ENCODE measurements at regions not wholly inside any gene's neighbourhood (a gene's known extent, or its start where the extent isn't known, plus 50 kb on each side); places are given as distances from the start of the nearest gene placed in this dataset.

- DNase-seq (ENCODE audit: low read depth in 2 of 2): no peak
These were observed 168.0 kb downstream of the LINC00237 start for GRCh38 chr20:20938131-20938530.

- no peak for DNase-seq (ENCODE audit: low read depth in 2 of 2)
These were observed 172.8 kb downstream of the LINC00237 start for GRCh38 chr20:20933142-20933958.

GRCh38 chr20:20932156-20932555 lies 174.0 kb downstream of the LINC00237 start:
- DNase-seq (ENCODE audit: low read depth in 2 of 2): no peak

- DNase-seq (ENCODE audit: low read depth in 2 of 2): no peak
These were observed 174.5 kb downstream of the LINC00237 start for GRCh38 chr20:20931632-20932031.

- DNase-seq (ENCODE audit: low read depth in 2 of 2): no peak
These were observed 175.1 kb downstream of the LINC00237 start for GRCh38 chr20:20931024-20931423.

- DNase-seq (ENCODE audit: low read depth in 2 of 2): no peak
These were observed 175.7 kb downstream of the LINC00237 start for GRCh38 chr20:20930500-20930899.

GRCh38 chr20:20929341-20929740 lies 176.8 kb downstream of the LINC00237 start:
- no peak for DNase-seq (ENCODE audit: low read depth in 2 of 2)

- no peak for DNase-seq (ENCODE audit: low read depth in 2 of 2)
These were observed 179.8 kb downstream of the LINC00237 start for GRCh38 chr20:20926222-20926905.

- no peak for DNase-seq (ENCODE audit: low read depth in 2 of 2)
These were observed 185.7 kb downstream of the LINC00237 start for GRCh38 chr20:20920433-20920832.

GRCh38 chr20:20915844-20916243 lies 190.3 kb downstream of the LINC00237 start:
- DNase-seq (ENCODE audit: low read depth in 2 of 2): no peak

GRCh38 chr20:20904501-20904831 lies 192.0 kb upstream of the RALGAPA2 start:
- no peak for DNase-seq (ENCODE audit: low read depth in 2 of 2)

- no peak for DNase-seq (ENCODE audit: low read depth in 2 of 2)
These were observed 191.5 kb upstream of the RALGAPA2 start for GRCh38 chr20:20903773-20904500.

GRCh38 chr20:20897922-20898321 lies 185.5 kb upstream of the RALGAPA2 start:
- no peak for DNase-seq (ENCODE audit: low read depth in 2 of 2)

- no peak for DNase-seq (ENCODE audit: low read depth in 2 of 2)
These were observed 184.7 kb upstream of the RALGAPA2 start for GRCh38 chr20:20897145-20897544.

- DNase-seq (ENCODE audit: low read depth in 2 of 2): no peak
These were observed 184.2 kb upstream of the RALGAPA2 start for GRCh38 chr20:20896606-20897005.

- DNase-seq (ENCODE audit: low read depth in 2 of 2): no peak
These were observed 183.1 kb upstream of the RALGAPA2 start for GRCh38 chr20:20895537-20895936.

GRCh38 chr20:20894753-20895152 lies 182.3 kb upstream of the RALGAPA2 start:
- DNase-seq (ENCODE audit: low read depth in 2 of 2): no peak

GRCh38 chr20:20894280-20894679 lies 181.8 kb upstream of the RALGAPA2 start:
- DNase-seq (ENCODE audit: low read depth in 2 of 2): no peak

- DNase-seq (ENCODE audit: low read depth in 2 of 2): no peak
These were observed 179.9 kb upstream of the RALGAPA2 start for GRCh38 chr20:20892328-20892727.

- DNase-seq (ENCODE audit: low read depth in 2 of 2): no peak
These were observed 178.3 kb upstream of the RALGAPA2 start for GRCh38 chr20:20890751-20891150.

GRCh38 chr20:20888936-20889335 lies 176.5 kb upstream of the RALGAPA2 start:
- DNase-seq (ENCODE audit: low read depth in 2 of 2): no peak

- DNase-seq (ENCODE audit: low read depth in 2 of 2): no peak
These were observed 175.8 kb upstream of the RALGAPA2 start for GRCh38 chr20:20888266-20888656.
